RCC 7860 (cell line): ENCODE measurements at regions not wholly inside any gene's neighbourhood (a gene's known extent, or its start where the extent isn't known, plus 50 kb on each side); places are given as distances from the start of the nearest gene placed in this dataset.

Experiments used
- DNase-seq: peaks from one replicate; pipeline ENCODE4 v3.0.0-alpha.2; 2015; ENCODE audit warnings: low spot score
- FAIRE-seq: peaks from 2 replicates; lab custom pipeline; 2012; peaks lifted over from hg19 to GRCh38; lab: Jason Lieb, UNC

GRCh38 chr18:44111337-44111736 lies 569.4 kb upstream of the SETBP1 start:
- DNase-seq (no peak), FAIRE-seq (no peak)

- FAIRE-seq (no peak), DNase-seq (no peak)
These were observed 562.9 kb upstream of the SETBP1 start for GRCh38 chr18:44117821-44118220.

DNA sequence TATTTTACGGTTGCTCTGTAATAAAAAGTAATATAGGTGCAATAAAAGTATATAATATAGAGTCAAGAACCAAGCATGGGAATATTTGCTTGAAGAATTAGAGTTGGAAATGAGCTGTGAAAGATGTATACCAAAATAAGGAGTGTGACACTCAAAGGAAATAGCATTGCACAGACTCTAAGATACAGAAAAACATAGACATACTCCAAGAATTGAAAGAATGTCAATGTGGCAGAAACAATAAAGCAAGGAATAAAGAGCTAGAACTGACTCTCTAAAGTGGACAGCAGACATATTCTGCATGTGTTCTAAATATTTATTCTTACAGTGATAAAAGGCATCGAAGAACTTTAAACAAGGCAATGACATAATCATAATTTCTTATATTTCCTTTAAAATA lies 561.1 kb upstream of the SETBP1 start:
- no peak for FAIRE-seq
- no peak for DNase-seq

DNA sequence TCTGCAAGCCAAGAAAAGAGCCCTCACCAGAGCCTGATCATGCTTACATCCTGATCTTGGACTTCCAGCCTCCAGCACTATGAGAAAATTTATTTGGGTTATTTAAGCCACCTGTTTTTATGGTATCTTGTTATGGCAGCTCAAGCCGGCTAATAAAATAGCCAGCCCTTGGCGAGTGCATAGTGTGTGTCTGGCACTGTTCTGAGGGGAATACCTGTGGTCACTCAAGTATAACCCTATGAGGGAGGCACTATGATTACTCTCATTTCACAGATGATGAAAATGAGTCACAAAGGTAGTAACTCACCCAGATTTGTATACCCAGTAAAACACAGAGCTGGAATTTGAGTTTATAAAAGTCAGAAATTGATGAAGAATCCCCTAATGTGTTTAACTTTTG lies 556.9 kb upstream of the SETBP1 start:
- no peak for FAIRE-seq

GRCh38 chr18:44125446-44125845 lies 555.2 kb upstream of the SETBP1 start:
- FAIRE-seq (no peak), DNase-seq (no peak)

More for the DNA sequence above, 556.9 kb upstream of the SETBP1 start:
- no peak for DNase-seq

DNA sequence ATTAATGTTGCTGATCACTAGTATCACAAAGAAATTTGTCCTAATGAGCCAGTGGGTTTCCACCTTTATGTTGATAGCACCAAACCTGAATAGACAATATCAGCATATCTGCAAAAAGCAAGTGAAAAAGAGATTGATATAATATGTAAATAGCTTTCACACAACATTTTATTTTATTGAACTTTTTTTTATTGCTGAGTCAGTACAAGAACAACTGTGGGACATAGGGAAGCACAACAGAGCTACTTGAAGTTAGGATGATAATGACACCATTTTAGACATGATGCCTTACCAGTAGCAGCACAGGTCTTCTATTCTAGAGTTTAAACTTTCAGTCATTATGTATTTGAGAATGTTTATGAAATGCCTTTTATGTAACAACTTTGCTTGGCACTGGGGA lies 554.1 kb upstream of the SETBP1 start:
- no peak for DNase-seq
- no peak for FAIRE-seq

GRCh38 chr18:44128365-44128764 lies 552.3 kb upstream of the SETBP1 start:
- DNase-seq (no peak), FAIRE-seq (peak; percentile 21)

DNA sequence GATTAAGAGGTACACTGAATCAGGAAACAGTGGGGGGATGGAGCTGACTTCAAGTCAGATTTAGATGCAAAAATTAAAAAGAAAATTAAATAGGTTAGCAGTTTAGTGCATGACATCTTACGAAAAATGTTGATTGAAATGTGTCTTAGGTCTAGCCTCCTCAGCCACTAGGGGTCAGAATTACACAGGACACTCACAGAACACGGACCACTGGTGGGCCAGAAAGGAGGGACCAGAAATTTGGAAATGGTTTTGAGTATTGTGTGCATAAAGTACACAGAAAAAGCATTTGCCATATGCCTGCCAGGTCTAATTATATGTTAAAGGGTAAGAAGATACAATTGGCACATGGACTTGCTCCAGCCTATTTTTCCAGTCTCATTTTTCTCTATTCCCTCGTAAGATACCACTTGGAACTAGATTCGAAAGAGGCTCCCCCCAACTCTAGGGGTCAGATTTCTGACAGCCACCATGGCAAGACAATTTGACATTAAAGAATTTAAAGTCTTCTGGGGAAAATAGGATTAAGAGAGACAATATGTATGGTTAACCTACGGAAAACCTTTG lies 550.2 kb upstream of the SETBP1 start:
- FAIRE-seq: no peak
- DNase-seq: no peak

GRCh38 chr18:44133483-44133882 lies 547.2 kb upstream of the SETBP1 start:
- FAIRE-seq (no peak), DNase-seq (no peak)

- DNase-seq: no peak
- FAIRE-seq: no peak
These were observed 546.2 kb upstream of the SETBP1 start for GRCh38 chr18:44134447-44134846.

- DNase-seq: no peak
These were observed 544.9 kb upstream of the SETBP1 start for GRCh38 chr18:44135741-44136140.

DNA sequence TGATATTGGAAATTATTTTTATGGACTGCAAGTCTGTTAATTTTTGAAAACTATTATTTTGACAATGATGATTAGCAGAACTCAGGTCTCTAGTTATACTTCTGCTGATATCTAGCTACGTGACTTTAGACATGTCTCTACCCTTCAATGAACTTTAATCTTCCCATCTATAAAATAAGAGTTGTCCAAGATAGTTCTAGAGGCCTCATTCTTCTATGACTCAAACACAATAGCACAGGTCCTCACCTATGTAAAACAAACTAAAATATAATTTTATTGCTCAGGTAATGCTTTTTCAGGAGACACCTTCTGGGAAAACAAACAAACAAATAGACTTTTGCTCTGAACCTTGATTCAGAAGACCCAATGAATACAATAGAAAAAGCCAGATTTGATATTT lies 544.4 kb upstream of the SETBP1 start:
- FAIRE-seq: no peak
- no peak for DNase-seq

More at GRCh38 chr18:44135741-44136140, 544.9 kb upstream of the SETBP1 start:
- FAIRE-seq: no peak

- DNase-seq (peak; percentile 65), FAIRE-seq (peak; percentile 96)
These were observed 537.6 kb upstream of the SETBP1 start for GRCh38 chr18:44143072-44143471.

- DNase-seq (peak; percentile 75), FAIRE-seq (peak; percentile 93)
These were observed 531.0 kb upstream of the SETBP1 start for GRCh38 chr18:44149706-44150105.

- FAIRE-seq (no peak), DNase-seq (no peak)
These were observed 526.7 kb upstream of the SETBP1 start for GRCh38 chr18:44153981-44154380.

GRCh38 chr18:44156126-44156525 lies 524.6 kb upstream of the SETBP1 start:
- no peak for DNase-seq
- no peak for FAIRE-seq

- FAIRE-seq: no peak
These were observed 523.8 kb upstream of the SETBP1 start for GRCh38 chr18:44156776-44157335.

GRCh38 chr18:44170208-44170880 lies 510.3 kb upstream of the SETBP1 start:
- DNase-seq (no peak), FAIRE-seq (no peak)

More at GRCh38 chr18:44156776-44157335, 523.8 kb upstream of the SETBP1 start:
- DNase-seq: no peak

DNA sequence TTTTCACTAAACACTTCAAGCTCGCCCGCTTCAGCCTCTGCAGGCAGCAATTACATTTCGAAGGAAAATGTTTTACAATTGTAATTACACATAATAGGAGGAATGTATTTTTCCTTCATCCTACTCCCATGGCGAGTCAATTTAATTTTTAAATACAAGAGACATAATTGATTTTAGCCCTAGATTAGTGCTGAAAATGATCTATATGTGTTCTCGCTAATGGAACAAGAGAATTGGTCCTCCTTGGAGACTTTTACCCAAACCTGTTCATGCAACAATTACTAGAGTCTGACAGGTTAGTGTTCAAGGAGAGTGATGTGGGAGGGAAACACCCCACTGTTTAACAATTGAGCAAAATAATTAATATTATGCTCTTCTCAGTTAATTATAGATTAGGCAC lies 509.4 kb upstream of the SETBP1 start:
- DNase-seq (no peak), FAIRE-seq (no peak)

GRCh38 chr18:44175891-44176290 lies 504.8 kb upstream of the SETBP1 start:
- DNase-seq: no peak
- FAIRE-seq: no peak

DNA sequence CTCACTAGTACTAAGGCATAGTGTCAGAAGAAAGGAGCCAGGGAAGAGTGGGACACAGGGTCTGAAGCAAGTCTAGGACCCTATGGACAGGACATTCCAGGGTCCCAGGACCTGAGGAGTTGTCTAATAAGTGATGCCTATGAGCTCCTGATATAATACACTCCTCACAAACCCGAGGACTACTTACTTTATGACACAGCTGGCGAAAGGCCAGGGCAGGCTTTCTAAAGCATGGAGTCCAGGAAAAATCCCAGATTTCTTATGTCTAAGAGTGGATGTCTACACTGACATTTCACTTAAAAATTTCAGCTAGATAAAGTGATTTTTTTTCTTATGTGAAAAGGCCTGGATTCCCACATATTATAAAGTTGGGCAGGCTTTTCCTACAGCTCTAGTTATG lies 502.2 kb upstream of the SETBP1 start:
- FAIRE-seq: no peak
- DNase-seq: no peak

DNA sequence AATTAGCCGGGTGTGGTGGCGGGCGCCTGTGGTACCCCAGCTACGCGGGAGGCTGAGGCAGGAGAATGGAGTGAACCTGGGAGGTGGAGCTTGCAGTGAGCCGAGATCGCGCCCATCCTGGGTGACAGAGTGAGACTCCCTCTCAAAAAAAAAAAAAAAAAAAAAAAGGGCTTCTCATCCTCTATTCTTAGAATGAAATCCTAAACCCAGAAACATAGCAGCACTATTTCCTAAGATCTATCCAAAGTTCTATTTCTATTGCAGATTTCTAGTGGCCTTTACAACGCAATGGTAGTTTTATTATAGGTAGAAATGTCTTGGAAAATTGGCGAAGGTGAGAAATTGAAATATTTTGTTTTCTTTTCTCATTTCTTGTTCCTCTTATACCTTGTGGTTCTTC lies 501.0 kb upstream of the SETBP1 start:
- FAIRE-seq (no peak), DNase-seq (no peak)
